ENCODE measurements at regions not wholly inside any gene's neighbourhood (a gene's known extent, or its start where the extent isn't known, plus 50 kb on each side); places are given as distances from the start of the nearest gene placed in this dataset.

GRCh38 chr5:12772276-12772675 is 868.0 kb upstream of the CTNND2 start:
- TF ChIP-seq EZH2 (IDR thresholded peaks at IDR 0.05; ENCODE audit: low read length, missing control alignments), result no peak
- no peak for TF ChIP-seq CTCF (conservative IDR thresholded peaks at IDR 0.05 in 1 of 2, IDR thresholded peaks at IDR 0.05 in 1 of 2; ENCODE audit: low read depth in 1 of 2, low read length in 2 of 2)

All from fibroblast of lung (primary cell).